ENCODE measurements at regions not wholly inside any gene's neighbourhood (a gene's known extent, or its start where the extent isn't known, plus 50 kb on each side); places are given as distances from the start of the nearest gene placed in this dataset.

GRCh38 chr11:11107076-11107723 lies 245.8 kb downstream of the CSNK2A3 start (continued):
- TF ChIP-seq BCL11A (IDR thresholded peaks at IDR 0.05; ENCODE audit: low read depth in 2 of 2, low read length in 2 of 2) (no peak), RNF2 (IDR thresholded peaks at IDR 0.05; ENCODE audit: borderline replicate concordance, low read depth, low read length, missing control alignments, poor library complexity, severe bottlenecking) (no peak), EP300 (IDR thresholded peaks at IDR 0.05; ENCODE audit: borderline replicate concordance in 1 of 2, low read depth in 2 of 2, low read length in 2 of 2) (no peak), HDAC6 (IDR thresholded peaks at IDR 0.05; ENCODE audit: low read depth, low read length) (no peak), RFX5 (IDR thresholded peaks at IDR 0.05; ENCODE audit: borderline replicate concordance, low read depth, low read length) (no peak)
- TF ChIP-seq, protein P1, sequence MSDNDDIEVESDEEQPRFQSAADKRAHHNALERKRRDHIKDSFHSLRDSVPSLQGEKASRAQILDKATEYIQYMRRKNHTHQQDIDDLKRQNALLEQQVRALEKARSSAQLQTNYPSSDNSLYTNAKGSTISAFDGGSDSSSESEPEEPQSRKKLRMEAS (IDR thresholded peaks at IDR 0.05) = no peak

Measured in H1 (cell line).